SK-N-MC (cell line): ENCODE measurements at regions not wholly inside any gene's neighbourhood (a gene's known extent, or its start where the extent isn't known, plus 50 kb on each side); places are given as distances from the start of the nearest gene placed in this dataset.

Experiments
- EZH2 ChIP-seq: fragments of 200-600 bp; sonication (generic); IDR thresholded peaks from one replicate; pipeline ENCODE4 v1.6.1; 2017; ENCODE audit warnings: antibody characterized with exemption
- FOXP2 ChIP-seq: optimal IDR thresholded peaks from 2 replicates; pipeline ENCODE3; 2011; ENCODE audit warnings: mild to moderate bottlenecking, moderate library complexity; ENCODE audit not compliant: insufficient read depth; ENCODE audit errors: extremely low read length, control extremely low read depth
- POLR2AphosphoS5 ChIP-seq: IDR thresholded peaks from 2 replicates; pipeline ENCODE4 v1.6.1; 2012; ENCODE audit warnings: mild to moderate bottlenecking, low read depth, low read length, borderline replicate concordance

- no peak for TF ChIP-seq POLR2AphosphoS5
- no peak for TF ChIP-seq EZH2
- TF ChIP-seq FOXP2 = no peak
Measured at GRCh38 chr4:100278567-100278966, 88.3 kb upstream of the DDIT4L start.
